Tibial nerve (tissue), 4 donors: ENCODE measurements at regions not wholly inside any gene's neighbourhood (a gene's known extent, or its start where the extent isn't known, plus 50 kb on each side); places are given as distances from the start of the nearest gene placed in this dataset.
"Not testable (repeated sequence)": the region's sequence is repeated elsewhere in the genome, so short reads cannot be mapped to it uniquely, and the experiment has no call there.

Experiments
- DNase-seq, 2 donors: peaks; one replicate each; pipeline ENCODE4 v3.0.0-alpha.2; 2019; ENCODE audit warnings: low spot score in 2 of 2
- H3K27ac ChIP-seq, 4 donors: fragments of 200-600 bp; sonication (generic) in 3 of 4; one replicate each; pipeline ENCODE4 v1.5.1; 2017 to 2019; ENCODE audit warnings: mild to moderate bottlenecking in 1 of 4
- H3K27me3 ChIP-seq, 2 donors: fragments of 200-600 bp; sonication (generic) in 1 of 2; one replicate each; pipeline versions ENCODE4 v1.5.1 to v1.6.0; 2017 to 2019
- H3K36me3 ChIP-seq, 3 donors: fragments of 200-600 bp; sonication (generic); one replicate each; pipeline ENCODE4 v1.5.1; 2018 to 2019
- H3K4me1 ChIP-seq, 4 donors: fragments of 200-600 bp; sonication (generic) in 3 of 4; one replicate each; pipeline ENCODE4 v1.5.1; 2017 to 2019
- H3K4me3 ChIP-seq, 4 donors: fragments of 200-600 bp; sonication (generic) in 3 of 4; one replicate each; pipeline ENCODE4 v1.5.1; 2017 to 2019; ENCODE audit warnings: mild to moderate bottlenecking in 1 of 4, moderate library complexity in 1 of 4
- H3K9me3 ChIP-seq, 4 donors: fragments of 200-600 bp; sonication (generic) in 3 of 4; one replicate each; pipeline ENCODE4 v1.5.1; 2017 to 2019
- CTCF ChIP-seq, 5 experiments: fragments of 200-600 bp in 3 of 5; fragments of 450-650 bp in 2 of 5; sonication (generic) in 3 of 5; IDR thresholded peaks; one replicate each; pipeline ENCODE4 v1.5.1; 2016 to 2019; ENCODE audit warnings: antibody characterized with exemption in 5 of 5, mild to moderate bottlenecking in 3 of 5, moderate library complexity in 2 of 5
- EP300 ChIP-seq, 2 donors: sonication (generic); formaldehyde crosslinking; IDR thresholded peaks; one replicate each; pipeline ENCODE4 v1.6.1; 2017; ENCODE audit warnings: antibody characterized with exemption in 2 of 2, mild to moderate bottlenecking in 1 of 2
- POLR2A ChIP-seq, 2 donors: fragments of 450-650 bp; IDR thresholded peaks; one replicate each; pipeline ENCODE4 v1.6.1; 2017; ENCODE audit warnings: antibody characterized with exemption in 2 of 2, mild to moderate bottlenecking in 2 of 2, moderate library complexity in 2 of 2
- WGBS, 2 donors: methylation state at CpG; one replicate each; pipeline ENCODE4 v1.1.5; 2018; 5-methylcytosine and 5-hydroxymethylcytosine counted together

DNA sequence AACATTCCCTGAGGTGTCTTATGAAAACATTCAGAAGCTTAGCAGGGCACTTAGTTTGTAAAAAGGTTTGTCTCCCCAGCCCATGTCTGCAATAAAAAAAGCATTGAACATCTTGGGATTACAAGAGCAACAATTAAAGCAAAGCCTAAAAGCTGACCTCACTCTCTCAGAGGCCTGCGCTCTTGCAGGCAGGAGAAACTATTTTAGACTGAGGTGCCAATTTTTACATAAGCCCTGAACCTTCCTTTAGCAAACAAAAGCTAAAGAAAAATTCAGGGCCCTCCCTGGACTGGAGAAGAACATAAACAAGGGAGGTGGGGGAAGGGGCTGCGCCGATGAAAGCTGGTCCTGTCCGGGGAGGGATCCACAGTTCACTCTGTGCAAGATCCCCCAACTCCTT is 312.7 kb upstream of the RNF32 start:
- TF ChIP-seq CTCF (IDR thresholded peaks at IDR 0.05) (no peak), POLR2A (IDR thresholded peaks at IDR 0.05) (no peak)
- no peak for DNase-seq
- H3K27me3 ChIP-seq: no peaks in the 10 kb centered on the region
- no peaks in the 10 kb centered on the region for H3K9me3 ChIP-seq
- no peak overlapping the region for H3K4me3 ChIP-seq
- no peaks in the 10 kb centered on the region for H3K4me1 ChIP-seq
- H3K27ac ChIP-seq: no peak overlapping the region
- 36 to 41% methylated on average over 4 of the region's 4 CpGs for WGBS, 2 donors
- H3K36me3 ChIP-seq: no peaks in the 10 kb centered on the region

DNA sequence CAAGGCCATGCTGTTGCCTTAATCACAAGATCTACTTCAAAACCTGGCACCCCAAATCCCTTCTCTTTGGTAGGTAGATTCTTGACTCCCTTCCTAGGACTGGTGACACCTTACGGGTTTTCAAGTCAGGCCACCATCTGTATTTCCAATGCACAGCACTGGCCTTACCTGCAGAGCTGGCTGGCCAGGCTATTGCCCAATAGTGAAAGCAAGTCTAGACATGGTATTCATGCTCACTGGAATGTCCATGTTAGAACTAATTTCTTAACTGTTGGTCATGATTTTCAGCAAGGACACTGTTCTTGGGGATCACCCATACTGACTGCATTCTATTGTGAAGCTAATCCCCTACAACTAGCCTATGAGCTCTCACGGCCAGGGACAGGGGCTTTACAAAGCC is 313.1 kb upstream of the RNF32 start:
- DNase-seq: no peak
- no peaks in the 10 kb centered on the region for H3K36me3 ChIP-seq
- H3K27me3 ChIP-seq: no peaks in the 10 kb centered on the region
- no peaks in the 10 kb centered on the region for H3K4me1 ChIP-seq
- H3K4me3 ChIP-seq: no peak overlapping the region
- no peak overlapping the region for H3K27ac ChIP-seq
- WGBS, 2 donors: 76 to 83% methylated on average over 2 of the region's 2 CpGs
- H3K9me3 ChIP-seq: no peaks in the 10 kb centered on the region
- TF ChIP-seq CTCF (IDR thresholded peaks at IDR 0.05): no peak
- TF ChIP-seq EP300 (IDR thresholded peaks at IDR 0.05): no peak
- TF ChIP-seq POLR2A (IDR thresholded peaks at IDR 0.05): no peak

- H3K4me1 ChIP-seq: no peaks in the 10 kb centered on the region
- H3K36me3 ChIP-seq: no peaks in the 10 kb centered on the region
- H3K4me3 ChIP-seq: no peak overlapping the region
- no peaks in the 10 kb centered on the region for H3K9me3 ChIP-seq
- H3K27me3 ChIP-seq: no peaks in the 10 kb centered on the region
- no peak for DNase-seq
- TF ChIP-seq EP300 (IDR thresholded peaks at IDR 0.05): no peak
- no peak for TF ChIP-seq CTCF (IDR thresholded peaks at IDR 0.05)
- TF ChIP-seq POLR2A (IDR thresholded peaks at IDR 0.05): no peak
- no peak overlapping the region for H3K27ac ChIP-seq
- 67 to 92% methylated on average over 1 of the region's 1 CpG for WGBS, 2 donors
These were observed 316.4 kb upstream of the RNF32 start for GRCh38 chr7:156324201-156324600.

DNA sequence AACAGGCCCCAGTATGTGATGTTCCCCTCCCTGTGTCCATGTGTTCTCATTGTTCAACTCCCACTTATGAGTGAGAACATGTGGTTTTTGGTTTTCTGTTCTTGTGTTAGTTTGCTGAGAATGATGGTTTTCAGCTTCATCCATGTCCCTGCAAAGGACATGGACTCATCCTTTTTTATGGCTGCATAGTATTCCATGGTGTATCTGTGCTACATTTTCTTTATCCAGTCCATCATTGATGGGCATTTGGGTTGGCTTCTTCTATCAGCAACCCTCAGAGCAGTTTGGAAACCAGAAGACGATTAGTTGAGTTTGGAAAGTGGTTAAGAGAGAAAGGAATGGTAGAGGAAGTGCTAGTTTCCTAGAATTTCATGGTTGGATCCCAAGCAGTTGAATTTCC is 319.1 kb upstream of the RNF32 start:
- H3K4me3 ChIP-seq, DNase-seq: not testable (repeated sequence)

DNA sequence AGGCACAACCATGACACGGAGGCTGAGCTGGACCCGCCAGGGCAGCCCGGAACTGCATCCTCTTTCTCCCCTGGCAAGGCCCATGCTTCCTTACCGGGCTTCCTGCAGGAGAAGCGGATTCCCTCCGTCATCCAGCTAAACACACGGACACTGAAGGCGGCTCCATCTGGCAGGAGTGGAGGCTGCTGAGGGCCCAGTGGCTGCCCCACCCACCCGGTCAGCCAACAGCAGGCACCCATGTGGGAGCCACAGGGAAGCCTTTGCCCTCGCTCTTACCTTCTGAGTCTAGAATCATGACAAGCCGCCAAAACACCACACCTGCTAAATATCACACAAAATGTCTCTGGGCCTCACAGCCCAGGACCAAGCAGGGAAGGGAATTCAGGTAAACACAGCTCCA is 321.6 kb upstream of the RNF32 start:
- 85 to 88% methylated on average over 11 of the region's 11 CpGs for WGBS, 2 donors
- H3K36me3 ChIP-seq: no peaks in the 10 kb centered on the region
- H3K27ac ChIP-seq: no peak overlapping the region
- DNase-seq: no peak
- H3K27me3 ChIP-seq: no peaks in the 10 kb centered on the region
- no peak overlapping the region for H3K4me3 ChIP-seq
- TF ChIP-seq EP300 (IDR thresholded peaks at IDR 0.05) (no peak), CTCF (IDR thresholded peaks at IDR 0.05) (no peak), POLR2A (IDR thresholded peaks at IDR 0.05) (no peak)
- H3K4me1 ChIP-seq: no peaks in the 10 kb centered on the region
- H3K9me3 ChIP-seq: peaks cover 0 to 21% (median 4%) of the 10 kb centered on the region in 4 donors

More for the DNA sequence above, 319.1 kb upstream of the RNF32 start:
- H3K4me1 ChIP-seq, H3K27ac ChIP-seq, H3K27me3 ChIP-seq, H3K9me3 ChIP-seq, H3K36me3 ChIP-seq: not testable (repeated sequence)
- 41 to 69% methylated on average over 1 of the region's 1 CpG for WGBS, 2 donors

- Histone ChIP-seq H3K4me1 (no peaks in the 10 kb centered on the region), H3K27ac (no peak overlapping the region), H3K9me3 (peaks cover 0 to 21% (median 4%) of the 10 kb centered on the region in 4 donors), H3K36me3 (no peaks in the 10 kb centered on the region), H3K27me3 (no peaks in the 10 kb centered on the region), H3K4me3 (no peak overlapping the region)
- 90 to 91% methylated on average over 18 of the region's 18 CpGs for WGBS, 2 donors
- no peak for TF ChIP-seq POLR2A (IDR thresholded peaks at IDR 0.05)
- TF ChIP-seq CTCF (IDR thresholded peaks at IDR 0.05): no peak
- no peak for TF ChIP-seq EP300 (IDR thresholded peaks at IDR 0.05)
- DNase-seq: no peak
These were observed 322.1 kb upstream of the RNF32 start for GRCh38 chr7:156318426-156318825.
